GM23338 (cell line): ENCODE measurements at regions not wholly inside any gene's neighbourhood (a gene's known extent, or its start where the extent isn't known, plus 50 kb on each side); places are given as distances from the start of the nearest gene placed in this dataset.
A peak's percentile ranks its signal among the peaks of the same experiment; 100 is the strongest.

Experiments
- ATAC-seq: fragments of 200-7000 bp; cut with Tn5 transposase; 3 replicates; pipeline ENCODE4 v1.9.1; 2020
- DNase-seq: peaks from one replicate; pipeline ENCODE4 v3.0.0-alpha.2; 2015; ENCODE audit warnings: low spot score
- H2AFZ ChIP-seq: fragments of 200-600 bp; sonication (generic); 2 replicates; pipeline ENCODE4 v1.8.0; 2016; ENCODE audit warnings: antibody characterized with exemption, mild to moderate bottlenecking, moderate library complexity
- H3F3A ChIP-seq: fragments of 200-600 bp; sonication (generic); replicated peaks from 2 replicates; pipeline ENCODE4 v1.8.0; 2017; ENCODE audit warnings: antibody characterized with exemption, mixed run types, low read depth
- H3K27ac ChIP-seq: fragments of 200-600 bp; sonication (generic); 2 replicates; pipeline ENCODE4 v1.6.1; 2016; ENCODE audit warnings: low read depth
- H3K27me3 ChIP-seq: fragments of 200-600 bp; sonication (generic); 2 replicates; pipeline ENCODE4 v1.8.0; 2016; ENCODE audit warnings: mild to moderate bottlenecking, mixed run types, moderate library complexity; ENCODE audit not compliant: insufficient read depth
- H3K36me3 ChIP-seq: fragments of 200-600 bp; sonication (generic); 2 replicates; pipeline ENCODE4 v1.8.0; 2016; ENCODE audit warnings: mild to moderate bottlenecking; ENCODE audit not compliant: insufficient read depth
- H3K4me1 ChIP-seq: fragments of 200-600 bp; sonication (generic); 2 replicates; pipeline ENCODE4 v1.8.0; 2016; ENCODE audit warnings: mild to moderate bottlenecking, moderate library complexity; ENCODE audit not compliant: insufficient read depth
- H3K4me2 ChIP-seq: fragments of 200-600 bp; sonication (generic); 2 replicates; pipeline ENCODE4 v1.7.1; 2017; ENCODE audit warnings: mixed run types
- H3K4me3 ChIP-seq: fragments of 200-600 bp; sonication (generic); 2 replicates; pipeline ENCODE4 v1.6.1; 2016; ENCODE audit warnings: mixed run types
- H3K79me2 ChIP-seq: fragments of 200-600 bp; sonication (generic); replicated peaks from 2 replicates; pipeline ENCODE4 v1.8.0; 2017; ENCODE audit warnings: mild to moderate bottlenecking; ENCODE audit not compliant: insufficient read depth
- H3K9me2 ChIP-seq: fragments of 200-600 bp; sonication (generic); 2 replicates; pipeline ENCODE4 v1.8.0; 2017; ENCODE audit not compliant: insufficient read depth
- H4K20me1 ChIP-seq: fragments of 200-600 bp; sonication (generic); replicated peaks from 2 replicates; pipeline ENCODE4 v1.8.0; 2017; ENCODE audit warnings: mild to moderate bottlenecking; ENCODE audit not compliant: insufficient read depth
- H3K27ac Mint-ChIP-seq: 2 replicates; pipeline ENCODE4 v1.8.0; 2020; ENCODE audit warnings: inconsistent platforms, mild to moderate bottlenecking, moderate library complexity, mixed read lengths
- H3K27me3 Mint-ChIP-seq: 3 replicates; pipeline ENCODE4 v1.8.0; 2022; ENCODE audit warnings: low read depth, mild to moderate bottlenecking, moderate library complexity, mixed read lengths, inconsistent platforms; ENCODE audit not compliant: insufficient read depth, poor library complexity
- H3K36me3 Mint-ChIP-seq: 3 replicates; pipeline ENCODE4 v1.8.0; 2021; ENCODE audit warnings: low read depth, mild to moderate bottlenecking, inconsistent platforms, moderate library complexity, mixed read lengths
- H3K4me1 Mint-ChIP-seq: 3 replicates; pipeline ENCODE4 v1.8.0; 2020; ENCODE audit warnings: mild to moderate bottlenecking, inconsistent platforms, mixed read lengths
- H3K4me3 Mint-ChIP-seq: 3 replicates; pipeline ENCODE4 v1.8.0; 2021; ENCODE audit warnings: moderate library complexity, mild to moderate bottlenecking, inconsistent platforms, mixed read lengths
- H3K9me3 Mint-ChIP-seq: 3 replicates; pipeline ENCODE4 v1.8.0; 2020; ENCODE audit warnings: moderate library complexity, mild to moderate bottlenecking, inconsistent platforms, mixed read lengths
- CTCF ChIP-seq, 2 experiments: fragments of 200-600 bp in 1 of 2; sonication (generic) in 1 of 2; conservative IDR thresholded peaks; 2 replicates each; pipeline versions ENCODE4 v1.5.1 to v1.6.1; 2016 to 2017; ENCODE audit warnings: antibody characterized with exemption in 2 of 2, low read depth in 2 of 2, mild to moderate bottlenecking in 2 of 2, moderate library complexity in 1 of 2
- NANOG ChIP-seq: IDR thresholded peaks from 2 replicates; pipeline ENCODE4 v1.6.1; 2016; ENCODE audit warnings: antibody characterized with exemption, borderline replicate concordance
- POLR2AphosphoS5 ChIP-seq: IDR thresholded peaks from 2 replicates; pipeline ENCODE4 v1.6.1; 2016; ENCODE audit warnings: antibody characterized with exemption, low read depth
- REST ChIP-seq: IDR thresholded peaks from one replicate; pipeline ENCODE4 v1.6.1; 2018; ENCODE audit warnings: antibody characterized with exemption; ENCODE audit not compliant: unreplicated experiment
- ZNF331 ChIP-seq: fragments of 250-450 bp; sonication (Bioruptor Pico); IDR thresholded peaks from 2 replicates; pipeline ENCODE4 v1.5.0; 2020; ENCODE audit warnings: low read depth, mild to moderate bottlenecking, moderate library complexity

GRCh38 chr10:128725531-128725930 lies 599.3 kb upstream of the MKI67 start (continued):
- TF ChIP-seq CTCF (conservative IDR thresholded peaks at IDR 0.05; ENCODE audit: low read depth in 2 of 2) (no peak), NANOG (no peak), ZNF331 (CRISPR knock-in tag) (no peak), REST (no peak)

DNA sequence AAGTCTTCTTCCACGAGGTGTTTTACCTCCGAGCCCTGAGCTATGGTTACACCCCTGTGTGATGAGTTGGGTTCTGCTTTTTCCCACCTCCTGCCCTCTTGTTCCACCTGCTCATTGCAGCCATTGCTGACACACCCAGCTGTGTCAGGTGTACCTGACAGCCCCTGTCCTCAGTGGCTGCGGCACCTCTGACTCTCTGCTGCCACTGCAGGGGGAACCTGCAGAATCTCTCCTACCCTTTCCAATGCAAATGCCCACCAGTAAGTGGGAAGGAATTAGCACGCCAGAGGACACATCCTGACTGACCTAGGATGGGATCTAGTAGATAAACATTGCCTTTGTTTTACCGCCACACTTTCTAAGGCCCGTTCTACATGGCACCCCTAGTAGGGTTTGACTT lies 600.9 kb upstream of the MKI67 start:
- peak; percentile 89 for ATAC-seq

More for the DNA sequence above, 600.9 kb upstream of the MKI67 start:
- no peaks in the 10 kb centered on the region for H3K9me2 ChIP-seq
- no peak overlapping the region for H3K4me3 Mint-ChIP-seq
- TF ChIP-seq CTCF (conservative IDR thresholded peaks at IDR 0.05; ENCODE audit: low read depth in 2 of 2) (0 out of 4 replicates have a peak, but pooled peaks have one; percentile 11 to 18), POLR2AphosphoS5 (no peak)
- H3K4me2 ChIP-seq: no peak overlapping the region
- H3K9me3 Mint-ChIP-seq: no peaks in the 10 kb centered on the region
- peaks cover 17% of the 10 kb centered on the region for H3K4me1 Mint-ChIP-seq
- H3K27me3 Mint-ChIP-seq: no peaks in the 10 kb centered on the region
- H3K27me3 ChIP-seq: no peaks in the 10 kb centered on the region
- no peak overlapping the region for H3K4me3 ChIP-seq
- H3K79me2 ChIP-seq: no peaks in the 10 kb centered on the region
- H4K20me1 ChIP-seq: no peaks in the 10 kb centered on the region
- DNase-seq: no peak
- H3K4me1 ChIP-seq: peaks cover 8% of the 10 kb centered on the region
- peak overlapping the region; percentile 49; the same call in 1 of the 2 replicates for H3K27ac Mint-ChIP-seq
- no peak overlapping the region for H3K27ac ChIP-seq
- no peaks in the 10 kb centered on the region for H3F3A ChIP-seq
- no peaks in the 10 kb centered on the region for H3K36me3 Mint-ChIP-seq
- H3K36me3 ChIP-seq: no peaks in the 10 kb centered on the region
- 0 out of 2 replicates have a peak overlapping the region, but pooled peaks have one; percentile 35 for H2AFZ ChIP-seq
